ENCODE measurements at regions not wholly inside any gene's neighbourhood (a gene's known extent, or its start where the extent isn't known, plus 50 kb on each side); places are given as distances from the start of the nearest gene placed in this dataset.

DNA sequence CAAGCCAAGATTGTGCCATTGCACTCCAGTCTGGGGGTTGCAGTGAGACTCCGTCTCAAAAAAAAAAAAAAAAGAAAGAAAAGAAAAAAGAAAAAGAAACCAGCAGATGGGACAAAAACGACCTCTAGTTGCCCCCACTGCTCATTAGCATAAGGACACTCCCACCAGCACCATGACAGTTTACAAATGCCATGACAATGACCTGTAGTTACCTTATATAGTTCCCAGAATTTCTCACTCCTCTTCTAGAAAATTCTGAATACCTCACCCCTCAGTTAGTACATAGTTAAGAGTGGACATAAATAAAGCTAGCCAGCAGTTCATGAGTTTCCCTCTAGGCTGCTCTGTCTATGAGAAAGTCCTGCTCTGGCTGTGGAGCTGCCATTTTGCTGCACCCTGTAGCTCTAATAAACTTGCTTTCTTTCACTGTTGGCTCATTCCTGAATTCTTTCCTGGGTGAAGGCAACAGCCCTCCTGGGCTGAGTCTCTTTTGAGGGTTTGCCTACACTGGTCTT lies 276.8 kb upstream of the AKR1E2 start:
- Mint-ChIP-seq H3K4me1 (no peaks in the 10 kb centered on the region), H3K4me3 (peak overlapping the region; percentile 25), H3K36me3 (ENCODE audit: low read depth) (no peaks in the 10 kb centered on the region), H3K27me3 (peaks cover 18% of the 10 kb centered on the region), H3K27ac (no peak overlapping the region)
- no peaks in the 10 kb centered on the region for H3K9me3 ChIP-seq (ENCODE audit: control insufficient read depth, low read length, poor library complexity, severe bottlenecking)
- no peak for ATAC-seq
- DNase-seq, result no peak

DNA sequence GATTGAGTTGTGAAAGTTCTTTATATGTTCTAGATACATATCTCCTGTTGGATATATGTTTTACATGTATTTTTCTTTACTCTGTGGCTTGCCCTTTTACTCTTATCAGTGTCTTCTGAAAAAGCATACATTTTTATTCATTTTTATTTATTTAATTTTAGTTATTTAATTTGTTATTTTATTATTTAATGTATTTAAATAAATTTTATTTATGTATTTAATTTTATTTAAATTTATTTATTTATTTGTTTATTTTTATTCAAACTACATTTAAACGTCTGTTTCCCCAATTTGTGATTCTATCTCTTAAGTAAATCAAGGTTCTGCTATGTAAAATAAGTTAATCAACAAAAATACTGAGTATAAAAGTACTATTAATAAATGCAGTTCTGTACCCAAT lies 279.1 kb upstream of the AKR1E2 start:
- H3K27me3 Mint-ChIP-seq, result peaks cover 22% of the 10 kb centered on the region
- no peak for DNase-seq
- no peak overlapping the region for H3K4me3 Mint-ChIP-seq
- H3K9me3 ChIP-seq (ENCODE audit: control insufficient read depth, low read length, poor library complexity, severe bottlenecking), result no peaks in the 10 kb centered on the region
- no peak for ATAC-seq
- no peaks in the 10 kb centered on the region for H3K4me1 Mint-ChIP-seq
- no peak overlapping the region for H3K27ac Mint-ChIP-seq
- no peaks in the 10 kb centered on the region for H3K36me3 Mint-ChIP-seq (ENCODE audit: low read depth)

DNA sequence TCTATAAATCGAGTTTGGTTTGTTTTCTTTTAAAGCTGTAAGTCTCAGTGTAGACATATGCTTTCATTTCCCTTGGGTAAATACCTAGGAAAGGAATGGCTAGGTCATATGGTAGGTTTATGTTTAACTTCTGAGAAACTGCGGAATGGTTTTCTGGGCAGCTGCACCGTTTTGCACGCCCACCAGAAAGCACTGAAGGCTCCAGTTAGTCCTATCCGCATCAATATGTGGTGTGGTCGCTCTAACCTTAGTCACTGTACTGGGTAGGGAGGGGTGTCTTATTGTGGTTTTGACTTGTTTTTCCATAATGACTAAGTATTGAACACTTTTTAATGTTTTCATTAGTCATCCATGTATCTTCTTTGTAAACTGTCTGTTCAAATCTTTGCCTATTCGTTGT lies 279.5 kb upstream of the AKR1E2 start:
- H3K4me3 Mint-ChIP-seq, result no peak overlapping the region
- no peak for ATAC-seq
- no peak for DNase-seq

DNA sequence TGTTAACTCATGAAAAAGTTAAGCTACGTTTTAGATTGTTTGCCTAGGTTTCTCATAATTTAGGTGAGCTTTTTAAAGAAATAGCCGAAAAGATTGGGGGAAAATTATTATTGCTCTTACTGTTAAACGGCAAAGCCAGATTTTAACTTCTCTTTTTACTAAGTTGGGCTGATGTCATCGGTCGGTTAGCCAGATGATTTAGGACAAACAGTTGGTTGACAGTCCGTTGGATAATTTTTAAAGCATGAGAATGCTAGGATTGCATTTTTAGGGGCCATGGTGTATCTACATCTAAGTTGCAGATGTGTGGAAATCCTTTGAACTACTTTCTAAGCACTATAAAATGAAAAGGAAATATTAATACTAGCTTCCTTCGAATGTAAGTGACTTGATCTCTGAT lies 280.9 kb upstream of the AKR1E2 start:
- peaks cover 22% of the 10 kb centered on the region for H3K27me3 Mint-ChIP-seq
- no peak overlapping the region for H3K27ac Mint-ChIP-seq

More for the DNA sequence above, 279.5 kb upstream of the AKR1E2 start:
- no peaks in the 10 kb centered on the region for H3K9me3 ChIP-seq (ENCODE audit: control insufficient read depth, low read length, poor library complexity, severe bottlenecking)
- Mint-ChIP-seq H3K27ac (no peak overlapping the region), H3K36me3 (ENCODE audit: low read depth) (no peaks in the 10 kb centered on the region), H3K4me1 (no peaks in the 10 kb centered on the region), H3K27me3 (peaks cover 22% of the 10 kb centered on the region)

DNA sequence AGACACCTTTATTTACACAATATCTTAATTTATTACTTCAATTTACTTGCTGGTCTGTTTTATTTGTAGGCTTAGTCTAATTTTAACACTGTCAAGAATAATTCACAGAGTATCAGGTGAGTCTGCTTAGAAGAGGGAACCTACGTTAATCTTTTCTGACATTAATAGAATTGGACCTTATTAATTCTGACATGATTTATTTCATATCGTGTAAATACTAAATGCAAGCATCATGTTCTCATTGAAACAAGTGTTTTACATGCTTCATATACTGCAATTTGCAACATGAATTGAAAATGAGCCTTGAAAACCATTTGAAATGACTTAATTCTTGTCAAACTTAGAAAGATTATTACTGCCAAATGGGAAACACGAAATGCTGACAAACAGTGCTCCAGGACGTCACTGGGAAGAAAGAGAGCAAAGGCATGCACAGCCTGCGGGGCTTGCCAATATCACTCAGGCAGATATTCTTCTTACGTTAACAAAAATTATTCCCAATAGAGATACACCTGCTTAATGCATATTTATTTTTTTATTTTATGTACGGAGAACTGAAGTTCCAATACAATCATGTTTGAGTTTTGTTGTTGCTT lies 282.0 kb upstream of the AKR1E2 start:
- peaks cover 3% of the 10 kb centered on the region for H3K9me3 ChIP-seq (ENCODE audit: control insufficient read depth, low read length, poor library complexity, severe bottlenecking)
- no peaks in the 10 kb centered on the region for H3K4me1 Mint-ChIP-seq
- H3K27me3 Mint-ChIP-seq, result peaks cover 22% of the 10 kb centered on the region
- no peaks in the 10 kb centered on the region for H3K36me3 Mint-ChIP-seq (ENCODE audit: low read depth)
- DNase-seq, result no peak
- H3K4me3 Mint-ChIP-seq, result no peak overlapping the region
- no peak overlapping the region for H3K27ac Mint-ChIP-seq
- no peak for ATAC-seq

More for the DNA sequence above, 280.9 kb upstream of the AKR1E2 start:
- H3K4me1 Mint-ChIP-seq, result no peaks in the 10 kb centered on the region
- H3K9me3 ChIP-seq (ENCODE audit: control insufficient read depth, low read length, poor library complexity, severe bottlenecking), result peaks cover 3% of the 10 kb centered on the region
- no peaks in the 10 kb centered on the region for H3K36me3 Mint-ChIP-seq (ENCODE audit: low read depth)
- H3K4me3 Mint-ChIP-seq, result no peak overlapping the region
- ATAC-seq, result no peak
- no peak for DNase-seq

DNA sequence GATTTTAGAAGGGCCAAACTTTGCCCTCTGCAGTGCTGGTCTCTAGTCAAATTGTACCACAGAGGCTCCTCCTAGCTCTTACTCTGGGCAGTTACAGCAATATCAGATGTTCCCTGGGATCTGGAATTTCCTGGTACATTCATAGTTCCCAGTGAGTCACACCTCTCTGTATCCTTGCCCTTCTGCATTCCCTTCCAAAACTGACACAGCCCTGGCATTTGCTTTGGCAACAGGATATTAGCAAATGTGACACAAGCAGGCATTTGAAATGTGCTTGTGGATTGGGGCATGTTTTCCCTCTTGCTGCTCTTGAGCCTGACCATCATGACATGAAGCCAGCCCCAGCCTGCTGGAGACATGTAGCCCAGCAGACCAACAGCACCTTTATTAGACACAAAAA lies 284.7 kb upstream of the AKR1E2 start:
- Mint-ChIP-seq H3K4me3 (no peak overlapping the region), H3K36me3 (ENCODE audit: low read depth) (no peaks in the 10 kb centered on the region), H3K27me3 (peaks cover 16% of the 10 kb centered on the region), H3K27ac (no peak overlapping the region), H3K4me1 (no peaks in the 10 kb centered on the region)
- no peak for ATAC-seq
- DNase-seq, result no peak
- H3K9me3 ChIP-seq (ENCODE audit: control insufficient read depth, low read length, poor library complexity, severe bottlenecking), result peaks cover 3% of the 10 kb centered on the region

DNA sequence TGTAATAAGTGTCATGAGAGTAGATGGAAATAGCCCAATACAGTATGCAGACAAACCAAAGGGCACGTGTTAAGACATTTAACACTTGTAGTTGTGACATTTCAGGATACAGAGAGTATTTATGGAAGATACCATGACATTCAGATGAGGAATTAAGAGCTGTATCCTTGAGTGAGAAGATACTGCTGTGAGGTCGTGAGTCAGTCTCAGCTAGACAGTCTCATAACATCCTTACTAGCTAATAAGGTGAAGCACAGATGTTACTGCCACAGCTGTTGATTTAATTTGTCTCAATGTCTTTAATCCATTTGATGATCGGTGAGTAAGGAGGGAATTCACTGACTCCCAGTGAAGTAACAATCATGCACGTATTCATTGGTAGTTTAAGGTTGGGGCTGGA lies 288.0 kb upstream of the AKR1E2 start:
- no peaks in the 10 kb centered on the region for H3K27me3 Mint-ChIP-seq
- H3K36me3 Mint-ChIP-seq (ENCODE audit: low read depth), result no peaks in the 10 kb centered on the region
- H3K27ac Mint-ChIP-seq, result no peak overlapping the region
- no peak for ATAC-seq
- H3K4me1 Mint-ChIP-seq, result no peaks in the 10 kb centered on the region
- no peak for DNase-seq
- H3K4me3 Mint-ChIP-seq, result no peak overlapping the region
- H3K9me3 ChIP-seq (ENCODE audit: control insufficient read depth, low read length, poor library complexity, severe bottlenecking), result peaks cover 3% of the 10 kb centered on the region

DNA sequence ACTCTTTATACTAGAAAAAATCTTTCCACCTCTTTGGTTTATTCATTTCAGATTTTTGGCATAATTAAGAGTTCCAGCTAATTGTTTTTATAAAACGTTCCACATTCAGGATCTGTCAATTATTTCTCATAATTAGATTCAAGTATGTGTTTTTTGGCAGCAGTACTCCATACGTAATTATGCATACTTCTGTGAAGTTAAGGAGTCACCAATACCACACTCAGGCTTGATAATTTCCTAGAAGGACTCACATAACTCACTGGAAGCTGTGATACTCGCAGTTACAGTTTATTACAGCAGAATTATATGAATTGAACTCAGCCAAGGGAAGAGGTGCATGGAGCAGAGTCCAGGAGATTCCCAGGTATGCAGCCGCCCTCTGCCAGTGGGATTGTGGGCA lies 290.5 kb upstream of the AKR1E2 start:
- H3K4me3 Mint-ChIP-seq, result no peak overlapping the region
- H3K9me3 ChIP-seq (ENCODE audit: control insufficient read depth, low read length, poor library complexity, severe bottlenecking), result no peaks in the 10 kb centered on the region
- ATAC-seq (no peak), DNase-seq (no peak)
- no peaks in the 10 kb centered on the region for H3K4me1 Mint-ChIP-seq
- no peak overlapping the region for H3K27ac Mint-ChIP-seq
- H3K36me3 Mint-ChIP-seq (ENCODE audit: low read depth), result no peaks in the 10 kb centered on the region
- H3K27me3 Mint-ChIP-seq, result no peaks in the 10 kb centered on the region

DNA sequence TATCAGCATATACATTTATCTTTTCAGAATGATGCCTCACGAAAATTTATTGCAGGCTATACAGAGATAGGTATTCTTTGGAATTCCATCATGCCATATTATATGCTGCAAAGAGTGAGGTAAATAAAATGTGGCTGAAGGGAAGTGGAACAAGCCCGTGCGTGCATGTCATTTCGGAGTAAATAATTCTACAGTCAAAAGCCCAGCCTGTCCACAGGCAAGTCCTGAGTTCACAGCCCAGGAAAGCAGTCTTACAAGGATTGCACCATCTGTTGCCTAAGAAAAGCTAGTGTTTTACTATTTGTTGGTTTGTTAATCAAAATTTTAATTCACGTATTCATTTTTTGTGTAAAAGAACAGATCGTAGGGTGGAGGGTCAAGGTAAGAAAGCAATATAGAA lies 292.4 kb upstream of the AKR1E2 start:
- no peaks in the 10 kb centered on the region for H3K27me3 Mint-ChIP-seq
- H3K36me3 Mint-ChIP-seq (ENCODE audit: low read depth), result no peaks in the 10 kb centered on the region
- H3K4me1 Mint-ChIP-seq, result no peaks in the 10 kb centered on the region
- H3K27ac Mint-ChIP-seq, result no peak overlapping the region
- no peak overlapping the region for H3K4me3 Mint-ChIP-seq
- no peaks in the 10 kb centered on the region for H3K9me3 ChIP-seq (ENCODE audit: control insufficient read depth, low read length, poor library complexity, severe bottlenecking)
- ATAC-seq (no peak), DNase-seq (no peak)

DNA sequence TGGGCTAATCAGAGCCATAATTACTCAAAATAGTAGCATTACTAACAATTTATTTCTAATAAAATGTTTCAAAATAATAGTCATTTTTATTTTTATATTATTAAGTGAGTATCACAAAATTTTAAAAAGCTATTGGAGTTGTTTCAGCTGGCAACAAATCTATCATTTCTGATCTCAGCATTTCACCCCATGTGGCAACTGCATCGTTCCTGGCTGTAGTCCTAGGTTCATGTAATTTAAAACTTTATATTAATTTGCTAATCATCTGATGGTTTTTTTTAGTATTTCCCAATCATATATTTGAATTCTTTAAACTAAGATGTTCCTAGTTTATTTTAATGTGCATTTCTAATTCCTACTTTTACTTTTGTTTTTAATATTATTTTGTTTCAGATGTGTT lies 293.0 kb upstream of the AKR1E2 start:
- no peak for DNase-seq
- Mint-ChIP-seq H3K4me3 (no peak overlapping the region), H3K4me1 (no peaks in the 10 kb centered on the region), H3K27ac (no peak overlapping the region), H3K36me3 (ENCODE audit: low read depth) (no peaks in the 10 kb centered on the region), H3K27me3 (no peaks in the 10 kb centered on the region)
- no peak for ATAC-seq
- H3K9me3 ChIP-seq (ENCODE audit: control insufficient read depth, low read length, poor library complexity, severe bottlenecking), result no peaks in the 10 kb centered on the region

DNA sequence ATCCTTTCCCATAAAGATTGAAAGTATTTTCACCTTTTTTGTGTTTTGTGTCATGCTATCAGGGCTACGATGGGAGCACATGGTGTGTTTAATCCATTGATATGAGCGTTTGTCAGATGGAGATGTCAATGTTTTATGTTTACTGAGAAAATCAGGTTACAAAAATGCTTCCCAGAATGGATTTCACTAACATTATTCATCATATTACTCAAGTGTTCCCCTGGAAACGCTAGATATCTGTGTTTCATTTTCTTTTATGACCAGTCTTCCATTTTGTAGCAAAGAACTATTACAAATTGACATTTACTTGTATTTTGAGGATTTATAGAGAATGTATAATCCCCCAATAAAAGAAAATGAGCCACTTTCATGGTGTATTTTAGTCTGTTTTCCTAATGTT lies 293.5 kb upstream of the AKR1E2 start:
- H3K27me3 Mint-ChIP-seq, result no peaks in the 10 kb centered on the region
- H3K4me3 Mint-ChIP-seq, result no peak overlapping the region
- H3K9me3 ChIP-seq (ENCODE audit: control insufficient read depth, low read length, poor library complexity, severe bottlenecking), result no peaks in the 10 kb centered on the region
- DNase-seq (no peak), ATAC-seq (no peak)
- no peaks in the 10 kb centered on the region for H3K36me3 Mint-ChIP-seq (ENCODE audit: low read depth)
- H3K4me1 Mint-ChIP-seq, result no peaks in the 10 kb centered on the region
- H3K27ac Mint-ChIP-seq, result no peak overlapping the region

DNA sequence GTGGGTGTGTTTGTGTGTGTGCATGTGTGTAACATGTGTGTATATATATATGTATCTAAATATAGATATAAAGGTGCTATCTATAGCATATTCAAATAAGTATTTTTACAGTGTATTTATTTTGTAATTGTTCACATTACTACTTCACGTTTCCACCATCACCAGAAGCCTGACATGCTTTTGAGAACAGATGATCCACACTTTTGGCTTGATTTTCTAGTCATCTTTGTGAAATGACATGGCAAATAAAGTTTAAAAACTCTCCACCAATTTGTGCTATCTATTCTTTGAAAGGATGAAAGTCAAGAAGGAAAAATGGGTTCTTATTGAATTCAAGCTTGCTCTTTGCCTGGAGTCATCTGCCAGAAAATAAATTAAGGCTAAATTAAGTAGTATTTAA lies 294.0 kb upstream of the AKR1E2 start:
- Mint-ChIP-seq H3K4me3 (no peak overlapping the region), H3K27ac (no peak overlapping the region), H3K27me3 (no peaks in the 10 kb centered on the region), H3K36me3 (ENCODE audit: low read depth) (no peaks in the 10 kb centered on the region), H3K4me1 (no peaks in the 10 kb centered on the region)
- ATAC-seq (no peak), DNase-seq (no peak)
- no peaks in the 10 kb centered on the region for H3K9me3 ChIP-seq (ENCODE audit: control insufficient read depth, low read length, poor library complexity, severe bottlenecking)

DNA sequence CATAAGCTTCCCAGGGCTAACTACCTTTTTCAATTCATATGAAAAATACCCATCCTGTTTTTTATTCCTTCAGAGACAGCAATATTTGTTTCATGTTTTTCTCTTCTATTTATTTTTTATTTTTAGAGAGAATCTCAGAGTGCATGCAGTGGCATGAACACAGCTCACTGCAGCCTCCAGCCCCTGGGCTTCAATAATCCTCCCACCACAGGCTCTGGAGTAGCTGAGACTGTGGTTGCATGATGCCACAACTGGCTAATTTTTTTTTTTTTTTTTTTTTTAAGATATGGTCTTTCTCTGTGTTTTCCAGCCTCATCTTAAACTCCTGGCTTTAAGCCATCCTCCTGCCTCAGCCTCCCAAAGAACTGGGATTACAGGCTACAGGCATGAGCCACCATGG lies 296.7 kb upstream of the AKR1E2 start:
- H3K27ac Mint-ChIP-seq, result no peak overlapping the region
- DNase-seq, result no peak
- no peak for ATAC-seq
- H3K4me1 Mint-ChIP-seq, result no peaks in the 10 kb centered on the region
- no peaks in the 10 kb centered on the region for H3K27me3 Mint-ChIP-seq
- no peak overlapping the region for H3K4me3 Mint-ChIP-seq
- H3K9me3 ChIP-seq (ENCODE audit: control insufficient read depth, low read length, poor library complexity, severe bottlenecking), result no peaks in the 10 kb centered on the region
- H3K36me3 Mint-ChIP-seq (ENCODE audit: low read depth), result no peaks in the 10 kb centered on the region

DNA sequence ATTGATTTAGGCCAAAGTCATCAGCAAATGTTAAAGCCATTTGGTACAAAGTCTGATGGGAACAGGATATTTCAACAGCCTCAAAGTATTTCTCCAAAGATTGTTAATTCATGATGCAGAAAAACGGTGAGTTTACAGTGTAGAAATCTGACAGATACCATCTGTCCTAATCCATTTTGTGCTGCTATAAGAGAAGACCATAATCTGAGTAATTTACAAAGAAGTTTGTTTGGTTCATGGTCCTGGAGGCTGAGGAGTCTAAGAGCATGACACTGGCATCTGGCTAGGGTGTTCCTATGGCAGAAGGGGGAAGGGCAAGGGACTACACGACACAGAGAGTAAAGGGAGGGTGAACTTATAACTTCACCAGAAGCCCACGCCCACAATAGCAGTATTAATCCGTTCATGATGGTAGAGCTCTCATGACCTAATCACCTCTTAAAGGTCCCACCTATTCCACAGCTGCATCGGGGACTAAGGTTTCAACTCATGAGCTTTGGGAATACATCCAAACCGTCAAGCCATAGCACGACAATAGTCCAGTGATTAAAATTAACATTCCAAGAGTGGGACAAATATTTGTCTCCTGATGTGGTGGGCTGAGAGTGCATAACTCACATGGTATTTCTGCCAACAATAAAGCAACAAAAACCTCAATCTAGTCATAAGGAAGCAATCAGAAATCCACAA lies 298.6 kb upstream of the AKR1E2 start:
- Mint-ChIP-seq H3K4me1 (no peaks in the 10 kb centered on the region), H3K4me3 (no peak overlapping the region), H3K27ac (no peak overlapping the region), H3K27me3 (peaks cover 3% of the 10 kb centered on the region), H3K36me3 (ENCODE audit: low read depth) (no peaks in the 10 kb centered on the region)
- ATAC-seq (no peak), DNase-seq (no peak)
- no peaks in the 10 kb centered on the region for H3K9me3 ChIP-seq (ENCODE audit: control insufficient read depth, low read length, poor library complexity, severe bottlenecking)
